ENCODE measurements at regions not wholly inside any gene's neighbourhood (a gene's known extent, or its start where the extent isn't known, plus 50 kb on each side); places are given as distances from the start of the nearest gene placed in this dataset.
A peak's percentile ranks its signal among the peaks of the same experiment; 100 is the strongest.

DNA sequence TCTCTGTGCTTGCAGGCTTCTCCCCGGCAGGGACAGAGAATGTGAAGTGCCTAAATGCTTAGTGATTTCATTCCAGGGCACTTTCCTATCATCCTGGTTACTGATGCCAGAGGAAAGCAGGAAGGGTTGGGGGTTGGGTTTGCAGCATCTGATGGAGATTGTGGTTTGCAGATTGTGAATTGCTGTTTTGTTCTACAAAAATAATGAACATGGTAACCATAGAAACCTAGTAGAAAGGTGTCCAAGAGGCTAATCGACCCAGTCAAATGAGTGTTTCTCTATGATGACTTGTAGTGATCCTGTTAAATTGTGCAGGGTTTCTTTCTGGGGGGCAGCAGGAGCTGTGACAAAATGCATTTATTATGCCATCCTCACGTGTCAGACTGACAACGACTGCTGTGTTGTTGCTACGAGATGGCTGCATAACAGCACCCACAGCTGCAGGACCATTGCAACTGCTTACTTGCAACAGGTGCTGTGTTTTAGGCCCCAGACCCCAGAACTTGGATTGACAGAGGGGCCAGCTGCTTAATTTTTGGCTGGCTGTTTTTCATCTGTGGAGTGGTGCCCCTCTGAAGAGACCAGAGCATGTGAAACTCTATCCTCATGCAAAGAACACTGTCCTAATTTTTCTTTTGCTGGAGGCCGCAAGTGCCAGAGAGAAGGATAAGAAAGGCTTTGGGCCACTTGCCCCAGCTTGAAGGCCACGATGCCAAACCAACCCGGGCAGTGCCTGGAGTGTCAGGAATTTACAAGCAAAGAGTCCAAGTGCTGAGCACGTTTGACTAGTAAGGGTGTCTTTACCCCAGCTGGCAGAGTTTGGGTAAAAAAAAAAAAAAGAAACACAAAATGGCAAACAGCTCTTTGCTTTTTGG lies 397.8 kb downstream of the GADD45G start:
- DNase-seq = no peak
- no peak overlapping the region for H3K27ac ChIP-seq
- in situ Hi-C loops (cut with HindIII; ENCODE audit: low pct_ligation_motif_present, low sequenced_read_pairs) = no loop called here
- TF ChIP-seq, protein P1, sequence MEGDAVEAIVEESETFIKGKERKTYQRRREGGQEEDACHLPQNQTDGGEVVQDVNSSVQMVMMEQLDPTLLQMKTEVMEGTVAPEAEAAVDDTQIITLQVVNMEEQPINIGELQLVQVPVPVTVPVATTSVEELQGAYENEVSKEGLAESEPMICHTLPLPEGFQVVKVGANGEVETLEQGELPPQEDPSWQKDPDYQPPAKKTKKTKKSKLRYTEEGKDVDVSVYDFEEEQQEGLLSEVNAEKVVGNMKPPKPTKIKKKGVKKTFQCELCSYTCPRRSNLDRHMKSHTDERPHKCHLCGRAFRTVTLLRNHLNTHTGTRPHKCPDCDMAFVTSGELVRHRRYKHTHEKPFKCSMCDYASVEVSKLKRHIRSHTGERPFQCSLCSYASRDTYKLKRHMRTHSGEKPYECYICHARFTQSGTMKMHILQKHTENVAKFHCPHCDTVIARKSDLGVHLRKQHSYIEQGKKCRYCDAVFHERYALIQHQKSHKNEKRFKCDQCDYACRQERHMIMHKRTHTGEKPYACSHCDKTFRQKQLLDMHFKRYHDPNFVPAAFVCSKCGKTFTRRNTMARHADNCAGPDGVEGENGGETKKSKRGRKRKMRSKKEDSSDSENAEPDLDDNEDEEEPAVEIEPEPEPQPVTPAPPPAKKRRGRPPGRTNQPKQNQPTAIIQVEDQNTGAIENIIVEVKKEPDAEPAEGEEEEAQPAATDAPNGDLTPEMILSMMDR (IDR thresholded peaks at IDR 0.05; ENCODE audit: low read depth, low read length, missing control alignments) = no peak
- no peaks in the 10 kb centered on the region for H3K27me3 ChIP-seq (replicated peaks)
- no peaks in the 10 kb centered on the region for H3K36me3 ChIP-seq (replicated peaks)
- no peak overlapping the region for H3K4me3 ChIP-seq (ENCODE audit: low read depth, low read length)

DNA sequence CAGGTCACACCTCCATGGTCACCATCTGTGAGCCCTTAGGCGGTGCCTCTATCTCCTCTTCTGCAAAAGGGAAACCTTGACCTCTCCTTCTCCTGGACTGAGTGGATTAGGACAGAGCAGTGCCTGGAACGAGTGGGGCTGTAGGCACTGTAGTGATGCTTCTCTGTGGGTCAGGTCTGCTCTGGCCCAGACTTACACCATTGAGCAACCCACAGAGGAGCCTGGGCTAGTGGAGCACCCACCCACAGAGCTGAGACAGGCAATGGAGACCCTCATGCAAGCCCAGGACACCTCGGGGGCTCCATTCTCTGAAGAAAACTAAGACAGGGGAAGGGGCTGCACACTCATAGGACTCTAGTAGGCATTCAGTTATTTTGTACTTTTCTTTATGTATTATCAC lies 400.6 kb downstream of the GADD45G start:
- Histone ChIP-seq H3K27me3 (replicated peaks) (no peaks in the 10 kb centered on the region), H3K27ac (no peak overlapping the region), H3K36me3 (replicated peaks) (no peaks in the 10 kb centered on the region), H3K4me3 (ENCODE audit: low read depth, low read length) (no peak overlapping the region)
- in situ Hi-C loops (cut with HindIII; ENCODE audit: low pct_ligation_motif_present, low sequenced_read_pairs) = no loop called here
- no peak for DNase-seq
- TF ChIP-seq, protein P1 (IDR thresholded peaks at IDR 0.05; ENCODE audit: low read depth, low read length, missing control alignments) = no peak

DNA sequence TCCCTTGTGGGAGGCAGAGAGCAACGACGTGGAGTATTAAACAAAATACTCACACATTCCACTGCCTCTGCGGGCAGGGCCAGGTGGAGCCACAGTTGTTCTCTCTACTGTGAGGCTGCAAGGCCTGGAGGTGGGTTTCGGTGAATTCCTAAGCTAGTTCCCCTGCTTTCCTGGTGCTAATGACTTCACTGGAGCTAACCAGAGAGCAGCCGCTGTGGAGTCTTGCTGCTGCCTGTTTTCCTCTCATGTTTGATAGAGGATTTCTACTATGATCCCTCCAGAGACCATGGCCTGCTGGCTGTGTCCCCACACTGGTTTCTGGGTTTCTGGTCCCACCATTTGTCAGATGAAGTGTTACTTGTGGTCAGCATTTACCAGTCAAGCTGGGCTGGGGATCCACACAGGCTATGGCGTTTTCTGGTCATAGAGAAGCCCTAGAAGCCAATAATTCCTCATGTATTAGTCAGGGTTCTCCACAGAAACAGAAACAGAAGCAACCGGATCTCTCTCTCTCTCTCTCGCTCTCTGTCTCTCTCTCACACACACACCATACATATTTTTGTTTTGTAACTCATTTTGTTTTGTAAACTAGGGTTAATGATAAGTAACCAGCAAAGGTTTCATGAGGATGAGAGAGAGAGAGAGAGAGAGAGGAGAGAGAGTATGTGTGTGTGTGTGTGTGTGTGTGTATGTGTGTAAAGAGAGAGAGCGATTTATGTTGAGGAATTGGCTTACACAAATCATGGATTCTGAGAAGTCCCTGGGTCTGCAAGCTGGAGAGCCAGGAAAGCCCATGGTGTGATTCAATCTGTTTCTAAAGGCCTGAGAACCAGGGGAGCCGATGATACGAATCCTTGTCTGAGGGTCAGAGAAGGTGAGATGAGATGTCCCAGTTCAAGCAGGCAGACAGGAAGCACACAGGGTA lies 403.0 kb downstream of the GADD45G start:
- Histone ChIP-seq H3K27me3 (replicated peaks) (no peaks in the 10 kb centered on the region), H3K36me3 (replicated peaks) (no peaks in the 10 kb centered on the region), H3K27ac (peak overlapping the region; percentile 55), H3K4me3 (ENCODE audit: low read depth, low read length) (no peak overlapping the region)
- TF ChIP-seq, protein P1 (IDR thresholded peaks at IDR 0.05; ENCODE audit: low read depth, low read length, missing control alignments) = no peak
- in situ Hi-C loops (cut with HindIII; ENCODE audit: low pct_ligation_motif_present, low sequenced_read_pairs) = no loop called here
- peak; percentile 82 for DNase-seq

DNA sequence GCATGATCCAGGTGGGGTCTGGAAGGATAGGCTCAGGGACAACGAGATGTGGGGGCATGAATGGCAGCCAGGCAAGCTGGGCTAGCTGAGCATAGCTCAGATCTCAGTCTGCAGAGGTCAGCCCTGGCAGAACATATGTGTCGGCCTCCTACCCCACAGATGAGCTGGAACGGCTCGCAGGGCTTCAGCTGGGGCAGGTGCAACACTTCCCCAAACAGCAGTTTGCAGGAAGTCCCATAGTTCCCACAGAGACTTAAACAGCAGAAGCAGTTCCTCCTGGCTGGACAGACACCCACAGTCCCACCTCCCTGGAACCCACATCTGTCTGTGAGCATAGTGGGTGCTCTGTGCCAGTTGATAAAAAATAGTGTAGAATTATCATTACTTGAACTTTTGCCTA lies 404.6 kb downstream of the GADD45G start:
- DNase-seq = no peak
- H3K4me3 ChIP-seq (ENCODE audit: low read depth, low read length) = no peak overlapping the region
- in situ Hi-C loops (cut with HindIII; ENCODE audit: low pct_ligation_motif_present, low sequenced_read_pairs) = no loop called here
- H3K36me3 ChIP-seq (replicated peaks) = no peaks in the 10 kb centered on the region
- H3K27me3 ChIP-seq (replicated peaks) = no peaks in the 10 kb centered on the region
- TF ChIP-seq, protein P1 (IDR thresholded peaks at IDR 0.05; ENCODE audit: low read depth, low read length, missing control alignments) = no peak
- no peak overlapping the region for H3K27ac ChIP-seq

DNA sequence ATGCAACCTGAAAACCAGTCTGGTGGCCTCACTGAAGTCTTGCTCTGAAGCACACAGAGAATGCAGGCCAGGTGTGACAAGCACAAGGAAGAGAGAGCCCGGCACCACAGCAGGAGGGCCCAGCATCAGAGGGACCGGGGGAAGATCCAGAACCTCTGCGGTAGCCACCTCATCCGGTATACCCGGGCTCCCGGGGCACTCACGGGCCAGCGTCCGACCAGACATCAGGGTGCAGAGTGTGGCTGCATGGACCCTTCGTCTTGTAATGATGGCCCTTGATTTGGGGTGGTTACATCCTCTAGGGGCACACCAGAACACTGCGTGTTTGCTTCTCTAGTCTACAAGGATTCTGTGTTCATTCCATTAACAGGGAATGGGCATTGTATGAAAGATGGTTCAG lies 406.0 kb downstream of the GADD45G start:
- H3K27me3 ChIP-seq (replicated peaks) = no peaks in the 10 kb centered on the region
- in situ Hi-C loops (cut with HindIII; ENCODE audit: low pct_ligation_motif_present, low sequenced_read_pairs) = no loop called here
- TF ChIP-seq, protein P1 (IDR thresholded peaks at IDR 0.05; ENCODE audit: low read depth, low read length, missing control alignments) = no peak
- no peak overlapping the region for H3K27ac ChIP-seq
- no peaks in the 10 kb centered on the region for H3K36me3 ChIP-seq (replicated peaks)
- no peak for DNase-seq
- H3K4me3 ChIP-seq (ENCODE audit: low read depth, low read length) = no peak overlapping the region

Data from brain microvascular endothelial cell (primary cell).